ENCODE measurements at regions not wholly inside any gene's neighbourhood (a gene's known extent, or its start where the extent isn't known, plus 50 kb on each side); places are given as distances from the start of the nearest gene placed in this dataset.

DNA sequence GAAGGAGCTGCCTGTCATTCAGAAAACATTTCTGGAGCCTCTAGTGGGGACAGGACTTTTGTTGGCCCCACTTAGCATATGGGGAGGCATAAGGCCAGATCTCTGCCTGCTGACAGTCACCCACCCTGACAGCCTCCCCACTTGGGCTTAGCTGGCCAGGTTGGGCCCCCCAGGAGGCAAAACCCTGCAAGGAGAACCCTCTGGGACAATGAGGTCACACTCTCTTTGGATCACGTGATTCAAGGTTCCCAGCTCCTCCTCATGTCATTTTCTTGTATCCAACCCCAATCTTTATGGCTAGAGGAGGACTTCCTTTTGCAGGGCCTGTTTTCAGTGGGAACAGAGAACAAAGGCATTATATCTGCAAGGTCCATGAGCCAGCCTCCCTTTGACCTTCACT lies 60.0 kb downstream of the NAV1 start:
- TF ChIP-seq EZH2 (IDR thresholded peaks at IDR 0.05), result no peak
- TF ChIP-seq, protein P1, sequence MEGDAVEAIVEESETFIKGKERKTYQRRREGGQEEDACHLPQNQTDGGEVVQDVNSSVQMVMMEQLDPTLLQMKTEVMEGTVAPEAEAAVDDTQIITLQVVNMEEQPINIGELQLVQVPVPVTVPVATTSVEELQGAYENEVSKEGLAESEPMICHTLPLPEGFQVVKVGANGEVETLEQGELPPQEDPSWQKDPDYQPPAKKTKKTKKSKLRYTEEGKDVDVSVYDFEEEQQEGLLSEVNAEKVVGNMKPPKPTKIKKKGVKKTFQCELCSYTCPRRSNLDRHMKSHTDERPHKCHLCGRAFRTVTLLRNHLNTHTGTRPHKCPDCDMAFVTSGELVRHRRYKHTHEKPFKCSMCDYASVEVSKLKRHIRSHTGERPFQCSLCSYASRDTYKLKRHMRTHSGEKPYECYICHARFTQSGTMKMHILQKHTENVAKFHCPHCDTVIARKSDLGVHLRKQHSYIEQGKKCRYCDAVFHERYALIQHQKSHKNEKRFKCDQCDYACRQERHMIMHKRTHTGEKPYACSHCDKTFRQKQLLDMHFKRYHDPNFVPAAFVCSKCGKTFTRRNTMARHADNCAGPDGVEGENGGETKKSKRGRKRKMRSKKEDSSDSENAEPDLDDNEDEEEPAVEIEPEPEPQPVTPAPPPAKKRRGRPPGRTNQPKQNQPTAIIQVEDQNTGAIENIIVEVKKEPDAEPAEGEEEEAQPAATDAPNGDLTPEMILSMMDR (IDR thresholded peaks at IDR 0.05 in 2 of 3, conservative IDR thresholded peaks at IDR 0.05 in 1 of 3; ENCODE audit: borderline replicate concordance in 1 of 3, insufficient read depth in 1 of 3, low read depth in 2 of 3, low read length in 2 of 3), result no peak
- TF ChIP-seq, protein P2, sequence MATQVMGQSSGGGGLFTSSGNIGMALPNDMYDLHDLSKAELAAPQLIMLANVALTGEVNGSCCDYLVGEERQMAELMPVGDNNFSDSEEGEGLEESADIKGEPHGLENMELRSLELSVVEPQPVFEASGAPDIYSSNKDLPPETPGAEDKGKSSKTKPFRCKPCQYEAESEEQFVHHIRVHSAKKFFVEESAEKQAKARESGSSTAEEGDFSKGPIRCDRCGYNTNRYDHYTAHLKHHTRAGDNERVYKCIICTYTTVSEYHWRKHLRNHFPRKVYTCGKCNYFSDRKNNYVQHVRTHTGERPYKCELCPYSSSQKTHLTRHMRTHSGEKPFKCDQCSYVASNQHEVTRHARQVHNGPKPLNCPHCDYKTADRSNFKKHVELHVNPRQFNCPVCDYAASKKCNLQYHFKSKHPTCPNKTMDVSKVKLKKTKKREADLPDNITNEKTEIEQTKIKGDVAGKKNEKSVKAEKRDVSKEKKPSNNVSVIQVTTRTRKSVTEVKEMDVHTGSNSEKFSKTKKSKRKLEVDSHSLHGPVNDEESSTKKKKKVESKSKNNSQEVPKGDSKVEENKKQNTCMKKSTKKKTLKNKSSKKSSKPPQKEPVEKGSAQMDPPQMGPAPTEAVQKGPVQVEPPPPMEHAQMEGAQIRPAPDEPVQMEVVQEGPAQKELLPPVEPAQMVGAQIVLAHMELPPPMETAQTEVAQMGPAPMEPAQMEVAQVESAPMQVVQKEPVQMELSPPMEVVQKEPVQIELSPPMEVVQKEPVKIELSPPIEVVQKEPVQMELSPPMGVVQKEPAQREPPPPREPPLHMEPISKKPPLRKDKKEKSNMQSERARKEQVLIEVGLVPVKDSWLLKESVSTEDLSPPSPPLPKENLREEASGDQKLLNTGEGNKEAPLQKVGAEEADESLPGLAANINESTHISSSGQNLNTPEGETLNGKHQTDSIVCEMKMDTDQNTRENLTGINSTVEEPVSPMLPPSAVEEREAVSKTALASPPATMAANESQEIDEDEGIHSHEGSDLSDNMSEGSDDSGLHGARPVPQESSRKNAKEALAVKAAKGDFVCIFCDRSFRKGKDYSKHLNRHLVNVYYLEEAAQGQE (IDR thresholded peaks at IDR 0.05; ENCODE audit: low read depth), result no peak
- no peak for TF ChIP-seq CEBPB (IDR thresholded peaks at IDR 0.05; ENCODE audit: low read depth)
- TF ChIP-seq, protein P3, sequence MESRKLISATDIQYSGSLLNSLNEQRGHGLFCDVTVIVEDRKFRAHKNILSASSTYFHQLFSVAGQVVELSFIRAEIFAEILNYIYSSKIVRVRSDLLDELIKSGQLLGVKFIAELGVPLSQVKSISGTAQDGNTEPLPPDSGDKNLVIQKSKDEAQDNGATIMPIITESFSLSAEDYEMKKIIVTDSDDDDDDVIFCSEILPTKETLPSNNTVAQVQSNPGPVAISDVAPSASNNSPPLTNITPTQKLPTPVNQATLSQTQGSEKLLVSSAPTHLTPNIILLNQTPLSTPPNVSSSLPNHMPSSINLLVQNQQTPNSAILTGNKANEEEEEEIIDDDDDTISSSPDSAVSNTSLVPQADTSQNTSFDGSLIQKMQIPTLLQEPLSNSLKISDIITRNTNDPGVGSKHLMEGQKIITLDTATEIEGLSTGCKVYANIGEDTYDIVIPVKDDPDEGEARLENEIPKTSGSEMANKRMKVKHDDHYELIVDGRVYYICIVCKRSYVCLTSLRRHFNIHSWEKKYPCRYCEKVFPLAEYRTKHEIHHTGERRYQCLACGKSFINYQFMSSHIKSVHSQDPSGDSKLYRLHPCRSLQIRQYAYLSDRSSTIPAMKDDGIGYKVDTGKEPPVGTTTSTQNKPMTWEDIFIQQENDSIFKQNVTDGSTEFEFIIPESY (IDR thresholded peaks at IDR 0.05; ENCODE audit: extremely low read depth, insufficient replicate concordance, low read length), result no peak
- no peak for TF ChIP-seq POLR2A (IDR thresholded peaks at IDR 0.05; ENCODE audit: borderline replicate concordance, extremely low read depth, insufficient read depth, insufficient read length)
